ENCODE measurements at regions not wholly inside any gene's neighbourhood (a gene's known extent, or its start where the extent isn't known, plus 50 kb on each side); places are given as distances from the start of the nearest gene placed in this dataset.

DNA sequence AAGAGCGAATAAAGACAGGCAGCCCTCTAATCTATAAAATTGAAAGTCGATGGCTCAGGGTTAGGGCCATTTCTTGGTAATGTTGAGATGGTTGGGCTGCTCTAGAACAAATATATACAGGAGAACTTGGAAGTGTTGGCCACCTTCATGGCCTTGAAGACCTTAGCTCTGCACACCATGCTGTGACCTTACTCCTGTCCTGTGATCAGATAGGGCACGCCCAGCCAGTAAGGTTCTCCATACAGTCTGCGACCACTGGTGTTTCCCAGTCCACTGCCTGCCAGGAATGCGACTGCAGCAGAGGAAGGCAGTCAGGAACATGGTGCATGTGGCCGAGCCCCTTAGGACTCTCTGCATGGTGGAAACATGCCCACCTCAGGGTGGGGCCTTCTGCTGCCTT, 73.2 kb upstream of the PSMA6 start:
- Histone ChIP-seq H3K9me3 (no peaks in the 10 kb centered on the region), H3K4me1 (peaks cover 10% of the 10 kb centered on the region), H3K27ac (no peak overlapping the region), H3K4me3 (no peak overlapping the region), H3K36me3 (no peaks in the 10 kb centered on the region), H3K27me3 (ENCODE audit: low read depth) (no peaks in the 10 kb centered on the region)
- TF ChIP-seq, protein P1, sequence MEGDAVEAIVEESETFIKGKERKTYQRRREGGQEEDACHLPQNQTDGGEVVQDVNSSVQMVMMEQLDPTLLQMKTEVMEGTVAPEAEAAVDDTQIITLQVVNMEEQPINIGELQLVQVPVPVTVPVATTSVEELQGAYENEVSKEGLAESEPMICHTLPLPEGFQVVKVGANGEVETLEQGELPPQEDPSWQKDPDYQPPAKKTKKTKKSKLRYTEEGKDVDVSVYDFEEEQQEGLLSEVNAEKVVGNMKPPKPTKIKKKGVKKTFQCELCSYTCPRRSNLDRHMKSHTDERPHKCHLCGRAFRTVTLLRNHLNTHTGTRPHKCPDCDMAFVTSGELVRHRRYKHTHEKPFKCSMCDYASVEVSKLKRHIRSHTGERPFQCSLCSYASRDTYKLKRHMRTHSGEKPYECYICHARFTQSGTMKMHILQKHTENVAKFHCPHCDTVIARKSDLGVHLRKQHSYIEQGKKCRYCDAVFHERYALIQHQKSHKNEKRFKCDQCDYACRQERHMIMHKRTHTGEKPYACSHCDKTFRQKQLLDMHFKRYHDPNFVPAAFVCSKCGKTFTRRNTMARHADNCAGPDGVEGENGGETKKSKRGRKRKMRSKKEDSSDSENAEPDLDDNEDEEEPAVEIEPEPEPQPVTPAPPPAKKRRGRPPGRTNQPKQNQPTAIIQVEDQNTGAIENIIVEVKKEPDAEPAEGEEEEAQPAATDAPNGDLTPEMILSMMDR (IDR thresholded peaks at IDR 0.05): no peak
- no peak for ATAC-seq
- intact Hi-C loops (cut with DNase I): loop anchor here (10.0 kb wide), 1 partner anchor 186 kb away; the partner anchor contains the start of gene NFKBIA
- DNase-seq: no peak

DNA sequence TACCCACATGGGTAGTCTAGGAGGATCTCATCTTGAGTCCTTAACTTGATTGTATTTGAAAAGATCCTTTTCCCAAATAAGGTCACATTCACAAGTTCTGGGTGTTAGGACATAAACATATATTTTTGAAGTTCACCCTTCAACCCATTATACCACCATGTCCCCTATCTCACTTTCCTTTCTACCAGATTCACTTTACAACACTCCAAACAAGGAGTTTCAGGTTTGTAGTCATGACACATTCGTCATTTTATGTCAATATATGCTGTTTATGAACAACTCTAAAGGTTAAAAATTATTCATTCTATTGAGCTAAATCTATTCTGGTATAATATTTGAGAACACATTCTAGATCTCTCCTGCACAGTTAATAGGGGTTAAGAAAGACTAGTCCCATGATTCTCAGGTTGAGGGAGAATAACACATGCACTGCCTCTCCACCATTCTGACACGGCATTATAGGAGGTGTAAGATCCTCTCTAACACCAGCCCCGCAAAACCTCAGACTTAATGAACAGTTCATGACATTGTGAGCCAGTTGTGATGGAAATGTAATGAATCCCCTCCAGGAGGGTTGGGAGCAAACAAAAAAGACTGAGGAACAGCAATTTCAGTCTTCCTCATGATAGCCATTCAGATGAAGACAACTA, 72.0 kb upstream of the PSMA6 start:
- H3K4me1 ChIP-seq: no peaks in the 10 kb centered on the region
- no peaks in the 10 kb centered on the region for H3K36me3 ChIP-seq
- intact Hi-C loops (cut with DNase I): no loop called here
- TF ChIP-seq, protein P1 (IDR thresholded peaks at IDR 0.05): no peak
- H3K27me3 ChIP-seq (ENCODE audit: low read depth): no peaks in the 10 kb centered on the region
- no peaks in the 10 kb centered on the region for H3K9me3 ChIP-seq
- no peak for DNase-seq
- no peak overlapping the region for H3K4me3 ChIP-seq
- H3K27ac ChIP-seq: no peak overlapping the region
- no peak for ATAC-seq

DNA sequence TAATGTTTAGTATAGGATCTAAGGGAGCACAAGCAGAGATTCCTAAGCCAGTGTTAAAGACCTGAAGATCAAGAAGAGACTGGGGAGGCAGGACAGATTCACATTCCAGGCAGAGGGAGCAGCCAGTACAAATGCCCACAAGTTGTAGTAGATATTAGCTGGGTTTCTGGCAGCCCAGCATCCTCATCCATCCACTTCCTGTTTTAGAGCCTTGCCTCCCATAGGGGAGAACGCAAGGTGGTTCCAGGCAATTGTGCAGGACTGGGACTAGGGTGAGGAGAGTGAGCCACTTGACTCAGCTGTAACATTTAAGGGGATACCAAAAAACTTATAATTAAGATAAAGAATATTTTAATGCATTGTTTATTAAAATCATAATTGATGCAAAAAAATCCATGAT, 71.3 kb upstream of the PSMA6 start:
- no peaks in the 10 kb centered on the region for H3K27me3 ChIP-seq (ENCODE audit: low read depth)
- no peak overlapping the region for H3K27ac ChIP-seq
- intact Hi-C loops (cut with DNase I): no loop called here
- H3K4me3 ChIP-seq: no peak overlapping the region
- no peaks in the 10 kb centered on the region for H3K9me3 ChIP-seq
- no peaks in the 10 kb centered on the region for H3K36me3 ChIP-seq
- DNase-seq: no peak
- no peaks in the 10 kb centered on the region for H3K4me1 ChIP-seq
- TF ChIP-seq, protein P1 (IDR thresholded peaks at IDR 0.05): no peak
- ATAC-seq: no peak

DNA sequence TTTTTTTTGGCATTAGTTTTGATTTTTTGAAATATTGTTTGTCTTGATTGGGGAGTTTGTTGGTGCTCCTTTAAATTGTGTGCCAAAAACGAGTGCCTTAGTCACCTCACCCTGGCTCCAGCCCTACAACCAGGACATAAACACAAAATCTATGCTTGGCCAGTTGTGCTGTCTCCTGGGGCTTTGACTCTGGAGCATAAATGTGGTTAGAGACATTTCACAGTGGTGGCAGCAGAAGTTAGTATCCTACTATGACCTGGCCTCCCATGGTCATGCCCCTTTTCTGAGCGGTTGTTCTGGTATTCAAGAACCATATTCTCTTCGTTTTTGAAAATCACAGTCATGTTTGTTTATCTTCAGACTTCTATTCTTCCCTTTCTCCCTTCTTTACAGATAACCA, 70.7 kb upstream of the PSMA6 start:
- intact Hi-C loops (cut with DNase I): no loop called here
- H3K36me3 ChIP-seq: no peaks in the 10 kb centered on the region
- H3K27me3 ChIP-seq (ENCODE audit: low read depth): no peaks in the 10 kb centered on the region
- TF ChIP-seq, protein P1 (IDR thresholded peaks at IDR 0.05): no peak
- H3K9me3 ChIP-seq: no peaks in the 10 kb centered on the region
- ATAC-seq (no peak), DNase-seq (no peak)
- no peak overlapping the region for H3K4me3 ChIP-seq
- H3K4me1 ChIP-seq: no peaks in the 10 kb centered on the region
- no peak overlapping the region for H3K27ac ChIP-seq

DNA sequence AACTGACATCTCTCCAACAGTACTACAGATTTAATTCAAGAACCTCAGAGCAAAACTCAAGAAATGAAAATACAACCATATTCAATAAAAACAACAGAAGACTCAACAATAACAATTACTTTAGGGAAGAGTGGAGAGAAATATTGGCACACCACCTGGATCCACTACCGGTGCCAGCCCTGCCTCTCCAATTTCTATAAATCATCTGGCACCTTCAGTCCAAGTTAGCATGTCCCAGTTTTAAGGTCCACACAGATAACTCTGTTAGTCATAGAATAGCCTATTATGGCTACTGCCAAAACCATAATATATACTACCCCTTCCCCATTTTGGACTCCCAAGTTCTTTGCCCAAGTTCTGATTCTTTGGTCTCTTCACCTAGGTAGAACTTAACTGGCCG, 69.9 kb upstream of the PSMA6 start:
- Histone ChIP-seq H3K4me1 (no peaks in the 10 kb centered on the region), H3K27me3 (ENCODE audit: low read depth) (no peaks in the 10 kb centered on the region), H3K36me3 (no peaks in the 10 kb centered on the region), H3K4me3 (no peak overlapping the region), H3K9me3 (no peaks in the 10 kb centered on the region), H3K27ac (no peak overlapping the region)
- ATAC-seq (no peak), DNase-seq (no peak)
- intact Hi-C loops (cut with DNase I): no loop called here
- TF ChIP-seq, protein P1 (IDR thresholded peaks at IDR 0.05): no peak

Measured in lower lobe of right lung (tissue), 2 donors.